ENCODE measurements at regions not wholly inside any gene's neighbourhood (a gene's known extent, or its start where the extent isn't known, plus 50 kb on each side); places are given as distances from the start of the nearest gene placed in this dataset.

DNA sequence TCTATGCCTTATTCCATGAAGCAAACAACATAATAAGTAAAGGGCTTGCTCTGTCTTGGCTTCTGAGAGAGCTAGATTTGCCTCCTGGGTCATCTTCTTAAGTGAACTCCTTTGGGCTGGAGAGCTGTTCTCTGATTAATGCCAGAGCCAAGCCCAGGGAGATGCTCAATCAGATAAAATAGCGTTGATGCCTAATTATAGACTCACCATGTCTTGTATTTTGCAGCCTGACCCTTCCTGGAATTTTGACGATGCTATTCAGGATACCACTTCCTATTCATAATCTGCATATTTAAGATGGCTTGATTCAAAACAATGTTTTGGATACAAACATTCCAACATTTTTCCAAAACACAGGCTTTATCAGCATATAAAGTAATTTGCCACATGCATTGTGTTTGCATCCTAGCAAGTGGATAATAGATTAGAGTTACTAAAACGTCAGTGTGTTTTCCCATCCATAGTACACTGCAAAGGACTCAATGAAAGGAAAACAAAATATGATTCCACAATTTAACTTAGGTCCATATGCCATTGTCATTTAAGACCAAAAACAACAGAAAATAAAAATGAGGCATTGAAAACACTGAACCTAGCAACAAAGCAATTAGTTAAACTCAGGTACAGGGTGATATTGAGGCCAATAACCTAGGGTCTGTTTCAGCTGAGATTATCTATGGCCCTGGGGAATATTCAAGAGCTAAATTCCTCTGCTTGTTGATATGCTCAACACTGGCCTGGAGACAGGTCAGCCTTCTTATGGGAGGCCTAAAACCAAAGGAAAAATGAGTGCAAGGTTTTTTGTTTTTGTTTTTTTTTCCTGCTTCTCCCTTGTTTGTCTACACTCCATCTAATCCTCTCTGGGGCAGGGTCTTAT lies 184.2 kb upstream of the FOXN3 start:
- TF ChIP-seq POLR2AphosphoS5 (IDR thresholded peaks at IDR 0.05; ENCODE audit: low read depth, low read length) (no peak), FOXP2 (optimal IDR thresholded peaks at IDR 0.05; ENCODE audit: borderline replicate concordance, extremely low read depth, extremely low read length, insufficient read depth) (no peak)
